PFSK-1 (cell line): ENCODE measurements at regions not wholly inside any gene's neighbourhood (a gene's known extent, or its start where the extent isn't known, plus 50 kb on each side); places are given as distances from the start of the nearest gene placed in this dataset.

Source experiments
- FOXP2 ChIP-seq: optimal IDR thresholded peaks from 2 replicates; pipeline ENCODE3; 2011; ENCODE audit warnings: borderline replicate concordance, control low read depth, inconsistent platforms; ENCODE audit not compliant: insufficient read depth; ENCODE audit errors: extremely low read length, extremely low read depth
- POLR2AphosphoS5 ChIP-seq: IDR thresholded peaks from 2 replicates; pipeline ENCODE4 v1.6.1; 2012; ENCODE audit warnings: low read depth, mild to moderate bottlenecking, control low read depth, low read length, moderate library complexity
- SIN3A ChIP-seq: IDR thresholded peaks from 2 replicates; pipeline ENCODE4 v1.6.1; 2012; ENCODE audit warnings: mild to moderate bottlenecking, low read length, moderate library complexity, borderline replicate concordance; ENCODE audit not compliant: insufficient read depth
- TAF1 ChIP-seq: IDR thresholded peaks from 2 replicates; pipeline ENCODE4 v1.6.1; 2012; ENCODE audit warnings: low read length, control low read depth, borderline replicate concordance; ENCODE audit not compliant: insufficient read depth
- TF ChIP-seq, protein P1 (sequence below), 2 experiments: IDR thresholded peaks; 2 replicates each; pipeline versions ENCODE4 v1.6.1 to v1.8.0; 2011 to 2012; ENCODE audit warnings: low read depth in 2 of 2, low read length in 2 of 2, control low read depth in 1 of 2, inconsistent platforms in 1 of 2, mild to moderate bottlenecking in 1 of 2, moderate library complexity in 1 of 2; ENCODE audit not compliant: insufficient read depth in 1 of 2

- TF ChIP-seq TAF1: no peak
- no peak for TF ChIP-seq SIN3A
- TF ChIP-seq, protein P1, sequence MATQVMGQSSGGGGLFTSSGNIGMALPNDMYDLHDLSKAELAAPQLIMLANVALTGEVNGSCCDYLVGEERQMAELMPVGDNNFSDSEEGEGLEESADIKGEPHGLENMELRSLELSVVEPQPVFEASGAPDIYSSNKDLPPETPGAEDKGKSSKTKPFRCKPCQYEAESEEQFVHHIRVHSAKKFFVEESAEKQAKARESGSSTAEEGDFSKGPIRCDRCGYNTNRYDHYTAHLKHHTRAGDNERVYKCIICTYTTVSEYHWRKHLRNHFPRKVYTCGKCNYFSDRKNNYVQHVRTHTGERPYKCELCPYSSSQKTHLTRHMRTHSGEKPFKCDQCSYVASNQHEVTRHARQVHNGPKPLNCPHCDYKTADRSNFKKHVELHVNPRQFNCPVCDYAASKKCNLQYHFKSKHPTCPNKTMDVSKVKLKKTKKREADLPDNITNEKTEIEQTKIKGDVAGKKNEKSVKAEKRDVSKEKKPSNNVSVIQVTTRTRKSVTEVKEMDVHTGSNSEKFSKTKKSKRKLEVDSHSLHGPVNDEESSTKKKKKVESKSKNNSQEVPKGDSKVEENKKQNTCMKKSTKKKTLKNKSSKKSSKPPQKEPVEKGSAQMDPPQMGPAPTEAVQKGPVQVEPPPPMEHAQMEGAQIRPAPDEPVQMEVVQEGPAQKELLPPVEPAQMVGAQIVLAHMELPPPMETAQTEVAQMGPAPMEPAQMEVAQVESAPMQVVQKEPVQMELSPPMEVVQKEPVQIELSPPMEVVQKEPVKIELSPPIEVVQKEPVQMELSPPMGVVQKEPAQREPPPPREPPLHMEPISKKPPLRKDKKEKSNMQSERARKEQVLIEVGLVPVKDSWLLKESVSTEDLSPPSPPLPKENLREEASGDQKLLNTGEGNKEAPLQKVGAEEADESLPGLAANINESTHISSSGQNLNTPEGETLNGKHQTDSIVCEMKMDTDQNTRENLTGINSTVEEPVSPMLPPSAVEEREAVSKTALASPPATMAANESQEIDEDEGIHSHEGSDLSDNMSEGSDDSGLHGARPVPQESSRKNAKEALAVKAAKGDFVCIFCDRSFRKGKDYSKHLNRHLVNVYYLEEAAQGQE (IDR thresholded peaks at IDR 0.05; ENCODE audit: insufficient read depth in 1 of 2, low read depth in 2 of 2, low read length in 2 of 2): no peak
- TF ChIP-seq POLR2AphosphoS5: no peak
- no peak for TF ChIP-seq FOXP2
These were observed 282.8 kb upstream of the SASH1 start for GRCh38 chr6:148059869-148060268.
